ENCODE measurements at regions not wholly inside any gene's neighbourhood (a gene's known extent, or its start where the extent isn't known, plus 50 kb on each side); places are given as distances from the start of the nearest gene placed in this dataset.

- no peak for TF ChIP-seq CHD7 (IDR thresholded peaks at IDR 0.05; ENCODE audit: insufficient replicate concordance, low read length)
- TF ChIP-seq TBP (IDR thresholded peaks at IDR 0.05; ENCODE audit: low read depth, low read length): no peak
- TF ChIP-seq HDAC2 (IDR thresholded peaks at IDR 0.05; ENCODE audit: borderline replicate concordance in 1 of 2, low read depth in 2 of 2, low read length in 2 of 2): no peak
- TF ChIP-seq BCL11A (IDR thresholded peaks at IDR 0.05; ENCODE audit: low read depth in 2 of 2, low read length in 2 of 2): no peak
- no peak for TF ChIP-seq EP300 (IDR thresholded peaks at IDR 0.05; ENCODE audit: borderline replicate concordance in 1 of 2, low read depth in 2 of 2, low read length in 2 of 2)
- TF ChIP-seq KDM4A (IDR thresholded peaks at IDR 0.05; ENCODE audit: low read depth, low read length, severe bottlenecking): no peak
- no peak for TF ChIP-seq SIX5 (IDR thresholded peaks at IDR 0.05; ENCODE audit: low read depth, low read length)
- no peak for TF ChIP-seq RXRA (IDR thresholded peaks at IDR 0.05; ENCODE audit: insufficient read depth, low read depth, low read length)
- TF ChIP-seq KDM5A (IDR thresholded peaks at IDR 0.05; ENCODE audit: low read length): no peak
- TF ChIP-seq SIN3A (conservative IDR thresholded peaks at IDR 0.05 in 1 of 2, IDR thresholded peaks at IDR 0.05 in 1 of 2; ENCODE audit: low read depth in 1 of 2, low read length in 2 of 2): no peak
Measured at GRCh38 chr2:16191431-16192200, 251.3 kb downstream of the MYCN start (continued).

Measured in H1 (cell line).